ENCODE measurements at regions not wholly inside any gene's neighbourhood (a gene's known extent, or its start where the extent isn't known, plus 50 kb on each side); places are given as distances from the start of the nearest gene placed in this dataset.

- TF ChIP-seq CHD7 (IDR thresholded peaks at IDR 0.05; ENCODE audit: insufficient replicate concordance, low read length) (peak; percentile 27), SP2 (IDR thresholded peaks at IDR 0.05; ENCODE audit: low read length) (no peak), TCF12 (IDR thresholded peaks at IDR 0.05; ENCODE audit: low read depth, low read length) (no peak), CREB1 (IDR thresholded peaks at IDR 0.05) (no peak), SUZ12 (IDR thresholded peaks at IDR 0.05; ENCODE audit: low read length) (no peak), RAD21 (IDR thresholded peaks at IDR 0.05 in 1 of 2, conservative IDR thresholded peaks at IDR 0.05 in 1 of 2; ENCODE audit: low read depth in 2 of 2, low read length in 2 of 2) (peak; percentile 89 to 92), ASH2L (IDR thresholded peaks at IDR 0.05; ENCODE audit: low read length) (no peak), NANOG (IDR thresholded peaks at IDR 0.05; ENCODE audit: insufficient read depth, low read depth, low read length, poor library complexity, severe bottlenecking) (no peak), RXRA (IDR thresholded peaks at IDR 0.05; ENCODE audit: insufficient read depth, low read depth, low read length) (no peak), GABPA (IDR thresholded peaks at IDR 0.05; ENCODE audit: borderline replicate concordance, insufficient read depth, low read length) (no peak), SRF (IDR thresholded peaks at IDR 0.05; ENCODE audit: low read depth, low read length) (no peak), GTF2F1 (IDR thresholded peaks at IDR 0.05; ENCODE audit: borderline replicate concordance, low read depth, low read length) (no peak), POLR2A (IDR thresholded peaks at IDR 0.05; ENCODE audit: control extremely low read depth in 1 of 2, low read depth in 2 of 2, low read length in 2 of 2) (no peak)
These were observed 753.9 kb downstream of the OLFM4 start (continued) for GRCh38 chr13:53782488-53782961.
